OCI-LY1 (cell line): ENCODE measurements at regions not wholly inside any gene's neighbourhood (a gene's known extent, or its start where the extent isn't known, plus 50 kb on each side); places are given as distances from the start of the nearest gene placed in this dataset.

ENCODE experiments used
- CTCF ChIP-seq: fragments of 200-600 bp; sonication (generic), shearing (Covaris generic); IDR thresholded peaks from 2 replicates; pipeline ENCODE4 v1.5.1; 2017; ENCODE audit warnings: mild to moderate bottlenecking, antibody characterized with exemption, low read length, moderate library complexity, mixed read lengths
- EZH2 ChIP-seq: fragments of 200-600 bp; sonication (generic), shearing (Covaris generic); IDR thresholded peaks from 2 replicates; pipeline ENCODE4 v1.8.0; 2017; ENCODE audit warnings: borderline replicate concordance, mixed run types, mild to moderate bottlenecking, antibody characterized with exemption, low read length, moderate library complexity, mixed read lengths

GRCh38 chr5:3944930-3945329, 349.3 kb downstream of the IRX1 start:
- TF ChIP-seq CTCF (no peak), EZH2 (no peak)
